Upper lobe of left lung (tissue), 4 donors: ENCODE measurements at regions not wholly inside any gene's neighbourhood (a gene's known extent, or its start where the extent isn't known, plus 50 kb on each side); places are given as distances from the start of the nearest gene placed in this dataset.

Source experiments
- POLR2A ChIP-seq, 4 donors: fragments of 450-650 bp; IDR thresholded peaks; one replicate each; pipeline ENCODE4 v1.5.1; 2016 to 2017; ENCODE audit warnings: antibody characterized with exemption in 4 of 4, mild to moderate bottlenecking in 2 of 4
- TF ChIP-seq, protein P1 (sequence below), 6 experiments: fragments of 450-650 bp in 4 of 6; fragments of 200-600 bp in 2 of 6; sonication (generic) in 2 of 6; IDR thresholded peaks; one replicate each; pipeline ENCODE4 v1.5.1; 2016 to 2019; ENCODE audit warnings: antibody characterized with exemption in 6 of 6

DNA sequence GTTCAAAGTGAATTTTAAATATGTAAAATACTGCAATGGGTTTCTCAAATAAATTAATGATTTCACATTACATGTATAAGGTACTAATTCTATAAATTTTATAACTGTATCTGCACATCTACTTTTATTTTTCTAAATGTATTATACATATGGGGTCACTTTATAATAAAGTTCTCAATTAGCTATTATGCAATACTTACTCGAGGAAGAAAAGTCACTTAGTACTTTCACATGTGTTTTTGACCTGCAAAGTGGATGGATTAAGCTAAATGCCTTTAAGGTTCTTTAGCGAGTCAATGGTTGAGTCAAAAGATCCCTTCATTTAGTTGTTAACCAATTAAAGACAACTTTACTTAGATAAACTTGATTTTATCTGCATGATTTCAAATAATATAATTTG is 437.8 kb downstream of the ANKRD7 start:
- TF ChIP-seq, protein P1, sequence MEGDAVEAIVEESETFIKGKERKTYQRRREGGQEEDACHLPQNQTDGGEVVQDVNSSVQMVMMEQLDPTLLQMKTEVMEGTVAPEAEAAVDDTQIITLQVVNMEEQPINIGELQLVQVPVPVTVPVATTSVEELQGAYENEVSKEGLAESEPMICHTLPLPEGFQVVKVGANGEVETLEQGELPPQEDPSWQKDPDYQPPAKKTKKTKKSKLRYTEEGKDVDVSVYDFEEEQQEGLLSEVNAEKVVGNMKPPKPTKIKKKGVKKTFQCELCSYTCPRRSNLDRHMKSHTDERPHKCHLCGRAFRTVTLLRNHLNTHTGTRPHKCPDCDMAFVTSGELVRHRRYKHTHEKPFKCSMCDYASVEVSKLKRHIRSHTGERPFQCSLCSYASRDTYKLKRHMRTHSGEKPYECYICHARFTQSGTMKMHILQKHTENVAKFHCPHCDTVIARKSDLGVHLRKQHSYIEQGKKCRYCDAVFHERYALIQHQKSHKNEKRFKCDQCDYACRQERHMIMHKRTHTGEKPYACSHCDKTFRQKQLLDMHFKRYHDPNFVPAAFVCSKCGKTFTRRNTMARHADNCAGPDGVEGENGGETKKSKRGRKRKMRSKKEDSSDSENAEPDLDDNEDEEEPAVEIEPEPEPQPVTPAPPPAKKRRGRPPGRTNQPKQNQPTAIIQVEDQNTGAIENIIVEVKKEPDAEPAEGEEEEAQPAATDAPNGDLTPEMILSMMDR (IDR thresholded peaks at IDR 0.05), result no peak
- no peak for TF ChIP-seq POLR2A (IDR thresholded peaks at IDR 0.05)
